ENCODE measurements at regions not wholly inside any gene's neighbourhood (a gene's known extent, or its start where the extent isn't known, plus 50 kb on each side); places are given as distances from the start of the nearest gene placed in this dataset.
A peak's percentile ranks its signal among the peaks of the same experiment; 100 is the strongest.

DNA sequence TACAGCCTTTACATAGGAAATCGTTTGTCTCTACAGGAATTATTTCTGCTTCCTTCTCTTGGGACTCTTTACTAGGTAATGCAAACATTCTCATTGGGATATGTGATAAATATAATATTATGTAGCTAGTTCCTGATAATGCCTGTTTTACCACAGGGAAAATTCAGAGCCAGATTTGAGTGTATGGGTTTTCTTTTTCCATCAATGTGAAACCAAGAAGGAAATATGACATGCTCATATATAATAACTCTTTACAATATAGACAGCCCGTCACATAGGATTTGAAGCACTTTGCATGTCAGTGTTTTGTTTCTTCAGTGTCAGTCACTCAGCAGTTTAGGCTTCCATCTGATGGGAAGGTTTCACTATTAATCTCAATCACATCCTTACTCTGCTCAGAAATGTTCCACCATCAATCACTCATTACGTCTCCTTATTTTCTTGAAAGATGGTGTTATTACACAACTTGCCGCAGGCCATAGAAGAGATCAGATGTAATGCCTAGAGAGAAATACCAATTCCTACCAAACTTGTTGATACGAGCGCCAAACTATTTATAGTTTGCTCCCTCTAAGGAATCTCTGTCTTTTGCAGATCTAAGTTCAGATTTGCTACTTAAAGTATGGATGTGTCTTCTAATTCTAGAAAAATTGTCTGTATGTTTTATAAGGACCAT, 314.8 kb downstream of the DIPK2A start:
- DNase-seq (ENCODE audit: low spot score) (no peak), ATAC-seq (no peak)

GRCh38 chr3:144287001-144287400, 315.4 kb downstream of the DIPK2A start:
- ATAC-seq (no peak), DNase-seq (ENCODE audit: low spot score) (no peak)

DNA sequence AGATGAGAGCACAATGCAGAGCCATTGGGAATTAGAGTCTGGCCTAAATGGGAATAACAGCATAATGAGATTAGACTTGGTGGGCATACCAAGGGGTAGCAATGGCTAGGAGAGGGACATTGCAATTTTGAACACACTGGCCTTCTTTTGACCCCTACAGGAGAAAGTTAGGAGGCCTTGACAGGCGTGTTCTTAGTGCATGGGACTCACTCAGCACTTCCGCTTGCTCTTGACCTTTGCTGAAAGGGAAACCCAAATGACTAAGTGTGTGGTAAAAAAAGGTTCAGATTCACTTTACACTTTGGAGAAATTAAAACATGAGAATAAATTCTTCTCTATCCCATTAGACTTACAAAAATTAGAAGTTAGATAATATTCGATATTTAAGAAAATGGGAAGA, 317.4 kb downstream of the DIPK2A start:
- ATAC-seq (no peak), DNase-seq (ENCODE audit: low spot score) (no peak)

DNA sequence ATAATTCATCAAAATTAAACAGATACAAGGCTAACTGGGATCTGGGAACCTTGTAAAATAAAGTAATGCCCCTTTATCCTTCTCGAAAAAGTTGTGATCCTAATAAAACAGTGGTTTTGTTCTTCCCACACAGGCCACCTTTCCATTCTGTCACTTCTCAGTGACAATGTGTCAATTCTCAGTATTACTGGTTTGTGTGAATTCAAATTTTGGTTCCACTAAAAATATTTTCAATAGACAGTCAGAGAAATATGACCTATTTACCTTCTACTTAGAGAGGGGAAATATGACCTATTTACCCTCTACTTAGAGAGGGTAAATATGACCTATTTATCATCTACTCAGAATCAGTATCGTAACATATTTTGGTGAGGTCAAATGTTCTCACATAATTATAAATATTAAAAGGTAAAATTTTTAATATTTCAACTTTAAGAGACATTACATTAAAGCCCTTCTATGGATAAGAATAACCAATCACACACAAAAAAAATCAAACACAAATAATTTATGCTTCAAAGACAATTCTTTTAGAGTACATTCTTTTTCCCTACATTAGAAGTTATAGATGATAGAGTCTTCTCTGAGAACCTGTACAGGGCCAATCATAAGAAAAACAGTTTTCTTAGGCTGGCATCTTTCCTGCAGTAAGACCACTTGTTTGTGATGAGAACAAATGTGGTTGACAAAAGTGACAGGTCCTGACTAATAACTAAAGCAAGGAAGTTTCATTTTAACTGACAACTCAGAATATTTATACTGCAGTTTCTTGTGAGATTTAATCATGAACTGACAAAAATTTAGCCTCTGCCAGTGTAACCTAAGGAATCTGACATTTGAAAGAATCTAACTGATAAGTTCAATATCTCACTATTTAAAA, 323.3 kb downstream of the DIPK2A start:
- no peak for ATAC-seq

GRCh38 chr3:144295613-144296012, 324.0 kb downstream of the DIPK2A start:
- ATAC-seq: no peak
- no peak for DNase-seq (ENCODE audit: low spot score)

More for the DNA sequence above, 323.3 kb downstream of the DIPK2A start:
- no peak for DNase-seq (ENCODE audit: low spot score)

DNA sequence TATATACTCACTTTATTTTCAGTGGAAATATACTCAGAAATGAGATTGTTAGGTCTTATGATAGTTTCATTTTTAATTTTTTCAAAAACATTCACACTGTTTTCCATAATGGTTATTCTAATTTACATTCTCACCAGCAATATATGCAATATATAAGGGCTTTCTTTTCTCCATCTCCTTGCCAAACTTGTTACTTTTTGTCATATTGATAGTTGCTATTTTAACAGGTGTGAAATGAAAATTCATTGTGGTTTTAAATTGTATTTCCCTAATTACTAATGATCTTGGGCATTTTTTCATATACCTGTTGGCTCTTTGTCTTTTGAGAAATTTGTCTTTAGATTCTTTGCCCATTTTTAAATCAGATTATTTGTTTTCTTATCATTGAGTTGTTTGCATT, 325.2 kb downstream of the DIPK2A start:
- DNase-seq (ENCODE audit: low spot score): no peak
- no peak for ATAC-seq

DNA sequence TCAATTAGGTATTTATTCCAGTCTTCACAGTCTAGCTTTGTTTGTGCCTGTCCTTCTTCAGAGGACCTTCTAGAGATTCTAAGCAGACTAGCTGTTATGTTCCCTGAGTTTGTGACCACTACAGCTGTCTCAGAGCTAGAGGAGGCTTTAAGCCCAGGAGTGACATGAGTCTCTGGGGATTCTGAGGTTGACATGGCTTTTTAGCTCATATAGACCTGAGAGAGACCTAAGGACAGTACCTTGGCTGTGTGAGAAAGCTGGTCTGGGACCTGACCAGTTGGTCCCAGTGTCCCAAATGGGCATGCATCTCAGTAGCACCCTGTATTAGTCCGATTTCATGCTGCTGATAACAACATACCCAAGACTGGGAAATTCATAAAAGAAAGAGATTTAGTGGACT, 330.2 kb downstream of the DIPK2A start:
- ATAC-seq: no peak
- no peak for DNase-seq (ENCODE audit: low spot score)

DNA sequence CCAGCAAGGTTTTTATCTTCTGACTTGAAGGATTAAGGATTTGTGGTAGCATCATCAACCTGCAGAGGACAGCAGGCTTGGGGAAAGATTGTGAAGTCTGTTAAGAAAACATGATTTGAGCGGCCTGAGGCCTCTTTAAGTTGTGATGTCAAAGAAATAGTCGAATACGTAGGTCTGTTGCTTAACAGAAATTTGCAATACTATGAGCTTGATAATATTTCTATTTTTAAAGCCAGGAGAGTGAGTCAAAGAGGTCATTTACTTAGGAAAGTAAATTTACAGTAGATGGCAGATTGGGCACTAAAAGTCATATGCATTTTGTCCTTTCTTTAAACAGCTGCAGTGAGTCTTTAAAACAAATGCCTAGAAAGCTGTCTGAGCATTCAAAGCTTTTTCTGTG, 336.3 kb downstream of the DIPK2A start:
- ATAC-seq: no peak
- no peak for DNase-seq (ENCODE audit: low spot score)

GRCh38 chr3:144308396-144308795, 336.8 kb downstream of the DIPK2A start:
- DNase-seq (ENCODE audit: low spot score) (no peak), ATAC-seq (no peak)

- DNase-seq (ENCODE audit: low spot score) (no peak), ATAC-seq (no peak)
Measured at GRCh38 chr3:144312702-144313101, 341.1 kb downstream of the DIPK2A start.

DNA sequence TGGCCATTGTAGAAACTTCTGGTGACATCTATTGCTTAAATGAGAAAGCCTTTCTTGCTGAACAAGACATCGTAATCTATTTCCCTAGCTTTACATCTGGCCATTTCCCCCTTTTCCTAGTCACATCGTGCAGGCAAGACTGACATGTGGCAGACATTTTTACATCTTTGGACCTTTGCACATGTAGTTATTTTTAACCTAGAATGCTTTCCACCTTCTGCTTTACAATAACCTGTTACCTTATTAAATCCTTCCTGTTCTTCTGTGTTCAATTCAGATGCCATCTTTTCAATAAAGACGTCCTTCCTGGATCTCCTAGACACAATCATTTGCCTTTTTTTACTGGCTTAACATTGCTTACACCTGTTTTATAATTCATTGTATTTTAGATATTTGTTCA, 343.3 kb downstream of the DIPK2A start:
- DNase-seq (ENCODE audit: low spot score) (no peak), ATAC-seq (no peak)

GRCh38 chr3:144317961-144318360, 346.3 kb downstream of the DIPK2A start:
- DNase-seq (ENCODE audit: low spot score) (no peak), ATAC-seq (no peak)

- ATAC-seq (peak; percentile 73), DNase-seq (ENCODE audit: low spot score) (no peak)
Measured at GRCh38 chr3:144324076-144324475, 352.5 kb downstream of the DIPK2A start.

DNA sequence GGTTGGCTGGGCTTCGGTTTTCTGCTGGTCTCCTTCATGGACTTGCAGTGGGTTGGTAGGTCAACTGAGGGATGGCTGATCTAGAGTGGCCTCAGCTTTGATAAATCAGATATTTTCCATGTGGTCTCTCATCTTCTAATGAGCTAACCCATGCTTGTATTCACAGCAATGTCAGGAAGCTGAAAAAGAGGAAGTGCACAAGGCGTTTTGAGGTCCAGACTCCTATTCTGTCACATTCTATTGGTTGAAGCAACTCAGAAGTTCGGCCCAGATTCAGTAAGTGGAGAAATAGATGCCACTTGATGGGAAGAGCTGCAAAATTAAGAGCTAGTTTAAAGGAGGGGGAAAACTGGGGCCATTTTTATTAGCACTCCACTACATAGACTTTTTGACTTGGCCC, 361.2 kb downstream of the DIPK2A start:
- ATAC-seq: no peak

GRCh38 chr3:144341471-144341870, 369.8 kb downstream of the DIPK2A start:
- ATAC-seq (peak; percentile 29), DNase-seq (ENCODE audit: low spot score) (no peak)

More for the DNA sequence above, 361.2 kb downstream of the DIPK2A start:
- no peak for DNase-seq (ENCODE audit: low spot score)

GRCh38 chr3:144343343-144343742, 371.7 kb downstream of the DIPK2A start:
- no peak for DNase-seq (ENCODE audit: low spot score)
- ATAC-seq: peak; percentile 70

DNA sequence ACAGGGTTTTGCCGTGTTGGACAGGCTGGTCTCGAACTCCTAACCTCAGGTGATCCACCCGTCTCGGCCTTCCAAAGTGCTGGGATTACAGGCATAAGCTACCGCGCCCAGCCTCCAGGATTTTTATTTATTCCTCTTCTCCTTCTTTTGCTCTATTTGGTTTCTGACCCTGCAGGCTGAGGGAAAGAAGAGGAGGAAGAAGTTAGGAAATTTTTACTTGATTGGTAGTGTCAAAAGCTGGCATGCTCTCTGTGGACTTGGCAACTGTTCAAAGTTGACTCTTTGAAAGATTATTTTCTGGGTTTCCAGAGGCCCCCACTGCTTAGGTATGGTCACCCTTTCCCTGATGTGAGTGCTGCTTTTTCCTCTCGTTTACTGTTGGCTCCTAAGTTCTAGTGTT, 372.2 kb downstream of the DIPK2A start:
- peak; percentile 54 for ATAC-seq
- no peak for DNase-seq (ENCODE audit: low spot score)

- DNase-seq (ENCODE audit: low spot score) (no peak), ATAC-seq (no peak)
Measured at GRCh38 chr3:144344925-144345548, 373.4 kb downstream of the DIPK2A start.

GRCh38 chr3:144350125-144350524, 378.5 kb downstream of the DIPK2A start:
- no peak for DNase-seq (ENCODE audit: low spot score)
- no peak for ATAC-seq

GRCh38 chr3:144351011-144351410, 379.4 kb downstream of the DIPK2A start:
- no peak for DNase-seq (ENCODE audit: low spot score)
- ATAC-seq: no peak

DNA sequence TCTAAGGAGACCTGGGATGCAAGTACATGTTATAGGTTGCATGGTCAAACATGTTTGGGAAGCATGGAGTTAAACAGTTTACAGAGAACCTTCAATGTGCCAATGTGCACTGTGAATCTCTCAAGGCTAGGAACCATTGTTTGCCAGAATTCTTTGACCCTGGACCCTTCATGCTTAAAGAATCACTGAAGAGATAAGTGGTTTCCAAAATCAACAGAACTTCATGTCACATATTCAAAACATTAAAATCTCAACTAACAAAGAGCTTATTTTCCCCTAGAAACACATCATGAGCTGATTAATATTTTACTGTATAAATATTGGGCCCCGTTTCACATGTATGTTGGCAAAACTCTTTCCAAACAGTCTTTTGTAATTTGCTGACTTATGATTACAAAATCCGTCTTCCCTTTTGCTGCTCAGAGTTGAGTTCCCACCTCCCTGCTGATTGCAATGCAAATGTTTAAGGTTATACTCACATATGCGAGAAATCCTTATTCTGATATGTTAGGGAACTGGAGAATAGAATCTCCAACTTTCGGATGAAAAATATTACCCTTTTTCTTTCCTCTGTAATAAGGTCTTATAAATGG, 380.2 kb downstream of the DIPK2A start:
- no peak for DNase-seq (ENCODE audit: low spot score)
- peak; percentile 26 for ATAC-seq
